K562 (cell line): ENCODE measurements at regions not wholly inside any gene's neighbourhood (a gene's known extent, or its start where the extent isn't known, plus 50 kb on each side); places are given as distances from the start of the nearest gene placed in this dataset.

ENCODE experiments used
- SMARCE1 ChIP-seq: fragments of 450-650 bp; IDR thresholded peaks from 2 replicates; pipeline ENCODE4 v1.7.1; 2016; ENCODE audit warnings: mild to moderate bottlenecking
- ZNF174 ChIP-seq: fragments of 250-450 bp; sonication (Bioruptor Pico); IDR thresholded peaks from 2 replicates; pipeline ENCODE4 v1.4.0; 2020; ENCODE audit warnings: mild to moderate bottlenecking
- TF ChIP-seq, protein P1 (sequence below): fragments of 250-450 bp; sonication (Bioruptor Pico); IDR thresholded peaks from 2 replicates; pipeline ENCODE4 v1.4.0; 2020; ENCODE audit warnings: mild to moderate bottlenecking, moderate library complexity
- TF ChIP-seq, protein P2 (sequence below): fragments of 450-650 bp; formaldehyde crosslinking; IDR thresholded peaks from 2 replicates; pipeline ENCODE4 v1.4.0; 2020; ENCODE audit warnings: mild to moderate bottlenecking, moderate library complexity

DNA sequence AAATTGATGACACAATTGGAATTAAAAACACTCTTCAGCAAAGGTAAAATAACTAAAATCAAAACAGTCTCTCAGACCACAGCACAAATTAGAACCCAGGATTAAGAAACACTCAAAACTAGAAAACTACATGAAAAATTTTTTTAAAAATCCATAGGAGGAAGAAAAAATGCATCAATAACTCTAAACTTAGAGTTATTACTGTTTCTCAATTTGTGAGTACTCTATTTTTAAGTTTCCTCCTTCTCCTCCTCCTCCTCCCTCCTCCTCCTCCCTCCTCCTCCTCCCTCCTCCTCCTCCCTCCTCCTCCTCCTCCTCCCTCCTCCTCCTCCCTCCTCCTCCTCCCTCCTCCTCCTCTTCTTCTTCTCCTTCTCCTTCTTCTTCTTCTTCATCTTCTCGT, 1395.7 kb downstream of the STIM2 start:
- TF ChIP-seq ZNF174 = no peak
- TF ChIP-seq SMARCE1 = no peak
- TF ChIP-seq, protein P1, sequence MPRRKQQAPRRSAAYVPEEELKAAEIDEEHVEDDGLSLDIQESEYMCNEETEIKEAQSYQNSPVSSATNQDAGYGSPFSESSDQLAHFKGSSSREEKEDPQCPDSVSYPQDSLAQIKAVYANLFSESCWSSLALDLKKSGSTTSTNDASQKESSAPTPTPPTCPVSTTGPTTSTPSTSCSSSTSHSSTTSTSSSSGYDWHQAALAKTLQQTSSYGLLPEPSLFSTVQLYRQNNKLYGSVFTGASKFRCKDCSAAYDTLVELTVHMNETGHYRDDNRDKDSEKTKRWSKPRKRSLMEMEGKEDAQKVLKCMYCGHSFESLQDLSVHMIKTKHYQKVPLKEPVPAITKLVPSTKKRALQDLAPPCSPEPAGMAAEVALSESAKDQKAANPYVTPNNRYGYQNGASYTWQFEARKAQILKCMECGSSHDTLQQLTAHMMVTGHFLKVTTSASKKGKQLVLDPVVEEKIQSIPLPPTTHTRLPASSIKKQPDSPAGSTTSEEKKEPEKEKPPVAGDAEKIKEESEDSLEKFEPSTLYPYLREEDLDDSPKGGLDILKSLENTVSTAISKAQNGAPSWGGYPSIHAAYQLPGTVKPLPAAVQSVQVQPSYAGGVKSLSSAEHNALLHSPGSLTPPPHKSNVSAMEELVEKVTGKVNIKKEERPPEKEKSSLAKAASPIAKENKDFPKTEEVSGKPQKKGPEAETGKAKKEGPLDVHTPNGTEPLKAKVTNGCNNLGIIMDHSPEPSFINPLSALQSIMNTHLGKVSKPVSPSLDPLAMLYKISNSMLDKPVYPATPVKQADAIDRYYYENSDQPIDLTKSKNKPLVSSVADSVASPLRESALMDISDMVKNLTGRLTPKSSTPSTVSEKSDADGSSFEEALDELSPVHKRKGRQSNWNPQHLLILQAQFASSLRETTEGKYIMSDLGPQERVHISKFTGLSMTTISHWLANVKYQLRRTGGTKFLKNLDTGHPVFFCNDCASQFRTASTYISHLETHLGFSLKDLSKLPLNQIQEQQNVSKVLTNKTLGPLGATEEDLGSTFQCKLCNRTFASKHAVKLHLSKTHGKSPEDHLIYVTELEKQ (CRISPR knock-in tag) = no peak
- TF ChIP-seq, protein P2, sequence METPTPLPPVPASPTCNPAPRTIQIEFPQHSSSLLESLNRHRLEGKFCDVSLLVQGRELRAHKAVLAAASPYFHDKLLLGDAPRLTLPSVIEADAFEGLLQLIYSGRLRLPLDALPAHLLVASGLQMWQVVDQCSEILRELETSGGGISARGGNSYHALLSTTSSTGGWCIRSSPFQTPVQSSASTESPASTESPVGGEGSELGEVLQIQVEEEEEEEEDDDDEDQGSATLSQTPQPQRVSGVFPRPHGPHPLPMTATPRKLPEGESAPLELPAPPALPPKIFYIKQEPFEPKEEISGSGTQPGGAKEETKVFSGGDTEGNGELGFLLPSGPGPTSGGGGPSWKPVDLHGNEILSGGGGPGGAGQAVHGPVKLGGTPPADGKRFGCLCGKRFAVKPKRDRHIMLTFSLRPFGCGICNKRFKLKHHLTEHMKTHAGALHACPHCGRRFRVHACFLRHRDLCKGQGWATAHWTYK = no peak
